Fibroblast of gingiva (primary cell): ENCODE measurements at regions not wholly inside any gene's neighbourhood (a gene's known extent, or its start where the extent isn't known, plus 50 kb on each side); places are given as distances from the start of the nearest gene placed in this dataset.

Source experiments
- DNase-seq: peaks from one replicate; pipeline ENCODE4 v3.0.0-alpha.2; 2011; ENCODE audit warnings: low read depth

- no peak for DNase-seq
Observed at GRCh38 chr2:103734911-103735310, 973.1 kb downstream of the TMEM182 start.

GRCh38 chr2:103738108-103738507 lies 976.3 kb downstream of the TMEM182 start:
- no peak for DNase-seq

DNA sequence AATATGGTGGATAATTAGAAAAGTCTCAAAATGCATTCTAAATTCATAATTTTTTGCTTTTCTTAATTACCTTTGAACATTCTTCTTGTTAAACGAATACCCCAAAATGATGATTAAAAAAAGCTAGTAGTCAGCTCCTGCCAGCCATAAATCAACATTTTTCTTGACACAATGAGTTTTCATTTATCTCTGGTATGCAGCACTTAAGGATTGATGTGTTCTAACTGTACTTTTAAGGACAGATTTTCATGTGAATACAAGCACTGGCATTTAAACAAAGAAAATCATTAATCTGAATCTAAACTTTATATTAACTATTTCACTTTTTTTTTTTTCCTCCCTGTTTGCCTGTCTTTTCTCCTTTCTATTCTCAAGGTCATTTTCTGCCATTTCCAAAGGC lies 976.8 kb downstream of the TMEM182 start:
- DNase-seq: no peak

- no peak for DNase-seq
Observed at GRCh38 chr2:103739186-103739585, 977.4 kb downstream of the TMEM182 start.

GRCh38 chr2:103739921-103740320 lies 978.1 kb downstream of the TMEM182 start:
- no peak for DNase-seq

DNA sequence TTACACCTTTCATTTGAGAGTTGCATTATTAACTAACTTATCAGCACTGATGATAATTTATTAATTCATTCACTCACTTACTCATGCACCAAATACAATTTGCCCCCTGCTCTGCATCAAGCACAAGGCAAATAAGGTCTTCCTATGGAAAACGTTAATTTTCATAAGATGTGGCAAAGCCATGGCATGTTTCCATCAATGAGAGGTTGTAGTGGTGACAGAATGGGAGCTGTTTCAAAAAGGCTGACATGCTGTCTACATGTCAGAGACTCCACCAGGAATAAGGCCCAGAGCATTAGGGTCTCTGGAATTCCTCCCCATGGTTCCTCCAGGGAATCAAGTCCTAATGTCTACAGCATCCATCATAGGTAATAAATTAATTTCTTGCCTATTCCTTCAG lies 978.8 kb downstream of the TMEM182 start:
- DNase-seq: no peak

DNA sequence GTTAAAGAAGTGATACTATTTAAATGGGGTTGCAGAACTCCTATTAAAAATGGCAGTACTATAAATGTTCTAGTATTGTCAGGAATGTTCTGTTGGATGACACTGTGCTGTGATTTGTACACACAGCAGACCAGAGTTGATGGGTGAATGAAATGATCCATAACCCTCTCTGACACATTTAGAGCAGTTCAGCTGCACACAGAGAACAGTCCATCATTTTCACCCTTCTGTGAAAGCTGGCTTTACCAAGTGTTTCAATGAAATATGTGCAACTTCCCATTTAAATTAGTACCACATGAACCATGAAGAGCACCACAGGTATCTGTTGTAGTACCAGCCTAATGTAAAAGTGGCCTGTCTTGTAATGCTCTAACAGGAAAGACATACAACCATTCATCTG lies 981.4 kb downstream of the TMEM182 start:
- no peak for DNase-seq

DNA sequence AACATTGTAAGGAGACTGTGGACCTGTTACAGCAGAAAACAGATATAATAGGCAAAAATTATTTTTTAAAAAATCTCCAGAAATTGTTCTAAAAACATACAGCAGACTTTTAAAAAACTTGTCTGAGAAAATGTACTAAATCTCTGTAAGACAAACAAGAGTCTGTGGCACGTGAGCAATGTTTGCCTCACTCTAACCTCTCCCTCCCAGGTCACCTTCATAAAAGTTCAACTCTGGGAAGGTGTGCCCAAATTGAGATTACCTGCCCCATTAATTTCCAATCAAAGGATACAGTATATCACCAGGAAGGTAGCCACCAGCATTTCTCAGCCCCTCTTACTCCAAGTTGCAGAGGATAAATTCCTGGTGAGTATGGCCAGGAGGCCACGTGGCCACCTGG lies 992.7 kb downstream of the TMEM182 start:
- no peak for DNase-seq

DNA sequence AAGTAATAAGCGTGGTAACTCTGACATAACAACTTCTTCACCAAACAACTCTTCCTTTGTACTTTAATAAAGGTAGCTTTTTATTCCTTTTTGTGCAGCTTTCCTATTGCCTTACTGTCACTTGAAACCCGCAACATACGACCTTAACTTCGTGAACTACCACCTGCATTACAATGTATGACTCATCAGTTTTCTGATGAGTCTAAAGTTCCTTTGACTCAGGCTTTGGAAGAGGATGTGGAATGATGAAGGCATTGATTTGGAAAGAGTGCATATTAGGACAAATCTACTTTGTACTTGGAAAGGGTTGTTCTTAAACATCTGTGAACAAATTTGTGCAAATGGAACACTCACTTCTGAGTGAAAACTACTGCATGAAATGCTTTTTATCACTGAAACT lies 1012.1 kb downstream of the TMEM182 start:
- DNase-seq: no peak

DNA sequence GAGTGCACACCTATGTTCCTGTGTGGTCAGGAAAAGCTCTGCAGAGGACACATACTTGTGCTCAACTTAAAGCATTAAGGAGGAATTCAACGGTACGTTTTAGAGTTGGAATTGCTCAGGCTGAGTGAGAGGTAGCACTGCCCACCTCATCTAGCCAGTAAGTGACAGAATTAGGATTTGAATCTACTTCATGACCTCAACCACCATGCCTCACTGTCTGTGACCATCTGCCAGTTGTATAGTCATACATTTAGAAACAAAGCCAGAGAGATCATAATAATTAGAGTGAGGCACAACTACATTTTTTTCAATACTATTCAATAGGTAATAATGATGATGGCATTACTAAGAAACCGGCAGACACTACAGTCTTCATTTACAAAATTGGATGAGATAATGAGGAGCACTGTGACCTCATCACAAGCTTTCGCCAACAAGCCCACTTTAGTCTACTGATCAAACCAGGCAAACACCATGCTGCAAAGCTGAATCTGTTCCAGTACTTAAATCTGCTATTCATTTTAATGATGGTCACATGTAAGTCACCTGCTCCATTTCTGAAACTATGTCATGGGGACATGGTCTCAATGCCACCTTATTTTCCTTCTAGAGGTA lies 1018.4 kb downstream of the TMEM182 start:
- DNase-seq: no peak

GRCh38 chr2:103781313-103781712 lies 1019.5 kb downstream of the TMEM182 start:
- no peak for DNase-seq

DNA sequence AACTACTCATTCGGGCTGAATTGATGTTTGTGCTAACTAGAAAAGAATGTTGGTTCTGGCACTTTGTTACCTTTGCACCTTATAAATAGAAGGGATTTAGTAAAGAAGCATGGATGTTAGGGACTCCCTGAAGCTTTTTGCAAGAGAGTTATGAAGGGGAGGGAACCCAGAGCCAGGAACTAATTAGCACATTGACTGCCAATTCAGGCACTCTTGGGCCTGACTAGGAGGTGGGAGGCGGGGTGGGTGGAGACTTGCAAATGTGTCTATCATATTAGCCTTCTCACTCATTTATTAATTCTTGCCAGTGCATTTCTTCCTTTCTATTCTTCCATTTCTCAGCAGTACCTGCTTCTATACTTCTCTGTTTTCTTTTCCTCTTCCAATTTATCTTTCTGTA lies 1022.4 kb downstream of the TMEM182 start:
- no peak for DNase-seq

GRCh38 chr2:103785432-103785831 lies 1023.6 kb downstream of the TMEM182 start:
- DNase-seq: no peak

GRCh38 chr2:103785956-103786355 lies 1024.1 kb downstream of the TMEM182 start:
- DNase-seq: no peak

GRCh38 chr2:103788389-103788788 lies 1026.6 kb downstream of the TMEM182 start:
- DNase-seq: no peak

- DNase-seq: no peak
Observed at GRCh38 chr2:103788951-103789350, 1027.1 kb downstream of the TMEM182 start.

- no peak for DNase-seq
Observed at GRCh38 chr2:103789381-103790095, 1027.7 kb downstream of the TMEM182 start.

DNA sequence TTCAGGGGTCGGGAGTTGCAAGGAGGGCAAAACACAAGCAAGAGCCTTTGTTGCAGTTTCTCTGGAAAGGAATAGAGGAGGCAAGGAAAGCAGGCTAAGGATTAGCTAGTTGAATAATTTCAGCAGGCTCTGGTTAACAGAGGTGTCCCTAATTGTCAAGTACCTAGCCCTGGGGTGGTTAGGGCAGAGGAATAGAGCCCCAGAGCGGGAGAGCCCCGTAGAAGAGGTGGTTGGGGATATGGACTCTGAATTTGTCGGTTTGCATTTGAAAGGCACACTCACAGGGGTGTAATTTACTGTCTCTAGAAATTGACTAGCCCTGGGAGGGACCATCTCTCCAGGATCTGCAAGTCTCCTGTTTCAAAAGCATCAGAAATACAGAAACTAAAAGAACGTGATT lies 1030.2 kb downstream of the TMEM182 start:
- no peak for DNase-seq

- no peak for DNase-seq
Observed at GRCh38 chr2:103798291-103798690, 1036.5 kb downstream of the TMEM182 start.

- no peak for DNase-seq
Observed at GRCh38 chr2:103804013-103804412, 1042.2 kb downstream of the TMEM182 start.

DNA sequence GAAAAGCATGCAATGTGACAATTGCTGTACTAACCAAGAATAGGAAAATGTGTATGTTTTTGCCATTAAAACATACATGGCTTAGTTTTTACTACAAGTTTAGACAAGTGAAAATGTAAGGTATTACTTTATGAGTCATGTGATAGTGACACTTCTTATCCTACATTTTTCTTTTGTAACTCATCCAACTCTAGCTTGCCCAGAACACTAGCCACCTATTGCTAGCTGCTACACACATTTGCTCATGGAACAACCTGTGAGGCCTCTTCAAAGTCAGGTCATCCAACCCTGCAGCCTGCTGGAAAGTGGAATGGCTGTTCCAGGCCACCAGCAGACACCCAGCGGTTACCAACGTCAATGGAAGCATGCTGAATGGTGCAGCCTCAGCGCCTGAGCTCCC lies 1043.9 kb downstream of the TMEM182 start:
- no peak for DNase-seq

DNA sequence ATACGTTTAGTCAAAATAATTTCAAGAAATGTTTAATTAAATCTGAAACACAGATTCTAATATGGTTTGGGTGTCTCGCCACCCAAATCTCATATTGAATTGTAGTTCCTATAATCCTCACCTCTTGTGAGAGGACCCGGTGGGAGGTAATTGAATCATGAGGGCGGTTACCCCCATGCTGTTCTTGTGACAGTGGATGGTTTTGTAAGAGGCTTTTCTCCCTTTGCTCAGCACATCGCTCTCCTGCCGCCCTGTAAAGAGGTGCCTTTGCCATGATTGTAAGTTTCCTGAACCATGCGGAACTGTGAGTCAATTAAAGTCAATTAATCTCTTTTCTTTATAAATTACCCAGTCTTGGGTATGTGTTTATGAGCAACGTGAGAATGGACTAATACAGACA lies 1045.1 kb upstream of the POU3F3 start:
- DNase-seq: no peak

- DNase-seq: no peak
Observed at GRCh38 chr2:103809415-103809814, 1044.5 kb upstream of the POU3F3 start.

GRCh38 chr2:103809941-103810441 lies 1043.9 kb upstream of the POU3F3 start:
- no peak for DNase-seq
